DMS153 (cell line): ENCODE measurements at regions not wholly inside any gene's neighbourhood (a gene's known extent, or its start where the extent isn't known, plus 50 kb on each side); places are given as distances from the start of the nearest gene placed in this dataset.

Source experiments
- DNase-seq: peaks from one replicate; lab custom pipeline; 2025; lab: John Stamatoyannopoulos, UW

- DNase-seq = no peak
Observed at GRCh38 chr18:67380867-67381266, 135.7 kb downstream of the DSEL start.

- DNase-seq = no peak
Observed at GRCh38 chr18:67379981-67380380, 136.5 kb downstream of the DSEL start.

GRCh38 chr18:67376372-67376771, 140.1 kb downstream of the DSEL start:
- no peak for DNase-seq

DNA sequence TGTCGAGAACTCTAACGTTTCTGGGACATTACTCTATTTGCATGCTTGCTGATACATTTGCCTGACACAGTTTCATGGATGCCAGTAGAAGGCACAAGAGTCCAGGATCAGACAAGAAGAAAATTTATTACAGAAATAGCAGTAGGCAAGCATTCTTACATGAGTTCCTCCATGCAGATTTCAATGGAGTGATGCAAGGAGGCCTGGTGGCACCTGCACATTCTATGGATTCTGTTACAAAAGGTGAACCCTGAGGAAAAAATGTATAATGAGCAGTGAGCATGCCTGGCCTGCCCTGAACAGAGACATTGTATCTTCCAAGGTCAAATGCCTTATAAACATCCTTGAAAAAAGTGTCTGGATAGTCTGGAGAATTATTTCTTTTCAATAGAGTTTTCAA, 142.9 kb downstream of the DSEL start:
- DNase-seq = no peak

DNA sequence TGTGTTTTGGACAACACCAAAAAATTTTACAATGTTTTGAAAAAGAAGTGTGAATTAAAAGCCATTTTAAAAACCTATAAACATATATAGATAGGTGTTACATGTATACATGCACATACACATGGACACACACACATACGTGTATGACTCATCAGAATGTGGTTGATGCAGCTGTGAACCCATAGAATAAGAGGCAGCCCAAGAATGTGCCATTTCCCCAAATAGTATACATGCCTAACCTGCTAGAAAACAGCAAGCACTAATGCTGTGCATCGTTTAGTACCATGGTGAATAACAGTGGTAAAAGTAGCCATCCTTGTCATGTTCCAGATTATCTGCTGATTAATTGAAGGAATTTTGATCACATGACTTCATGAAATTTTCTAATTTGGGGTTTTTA, 149.0 kb downstream of the DSEL start:
- DNase-seq = no peak

GRCh38 chr18:67363694-67364093, 152.8 kb downstream of the DSEL start:
- no peak for DNase-seq

- no peak for DNase-seq
Observed at GRCh38 chr18:67362906-67363305, 153.6 kb downstream of the DSEL start.

- no peak for DNase-seq
Observed at GRCh38 chr18:67359873-67360838, 156.4 kb downstream of the DSEL start.

DNA sequence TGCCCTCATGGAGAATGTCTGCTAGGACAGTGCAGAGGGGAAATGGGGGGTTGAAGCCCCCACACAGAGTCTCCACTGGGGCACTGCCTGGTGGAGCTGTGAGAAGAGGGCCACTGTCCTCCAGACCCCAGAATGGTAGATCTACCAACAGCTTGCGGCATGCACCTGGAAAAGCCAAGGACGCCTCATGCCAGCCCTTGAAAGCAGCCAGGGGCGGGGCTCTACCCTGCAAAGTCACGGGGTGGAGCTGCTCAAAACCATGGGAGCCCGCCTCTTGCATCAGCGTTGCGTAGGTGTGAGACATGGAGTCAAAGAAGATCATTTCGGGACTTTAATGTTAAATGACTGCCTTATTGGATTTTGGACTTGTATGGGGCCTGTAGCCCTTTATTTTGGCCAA, 157.6 kb downstream of the DSEL start:
- DNase-seq = no peak

DNA sequence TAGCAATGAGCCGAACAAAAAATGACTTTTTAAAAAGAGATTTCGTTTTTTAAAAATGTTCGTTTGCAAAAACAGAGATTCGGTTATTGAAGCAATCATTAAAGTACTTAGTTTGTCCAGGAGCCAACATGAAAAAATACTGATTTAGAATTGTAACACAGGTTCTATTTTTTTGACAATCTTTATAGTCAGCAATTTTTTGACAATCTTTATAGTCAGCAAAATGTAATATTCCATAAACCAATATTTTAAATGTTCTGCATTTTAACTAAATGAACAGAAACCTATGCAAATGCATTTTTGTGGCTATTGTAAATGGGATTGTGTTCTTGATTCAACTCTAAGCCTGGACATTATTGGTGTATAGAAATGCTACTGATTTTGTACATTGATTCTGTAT, 161.8 kb downstream of the DSEL start:
- DNase-seq = no peak

DNA sequence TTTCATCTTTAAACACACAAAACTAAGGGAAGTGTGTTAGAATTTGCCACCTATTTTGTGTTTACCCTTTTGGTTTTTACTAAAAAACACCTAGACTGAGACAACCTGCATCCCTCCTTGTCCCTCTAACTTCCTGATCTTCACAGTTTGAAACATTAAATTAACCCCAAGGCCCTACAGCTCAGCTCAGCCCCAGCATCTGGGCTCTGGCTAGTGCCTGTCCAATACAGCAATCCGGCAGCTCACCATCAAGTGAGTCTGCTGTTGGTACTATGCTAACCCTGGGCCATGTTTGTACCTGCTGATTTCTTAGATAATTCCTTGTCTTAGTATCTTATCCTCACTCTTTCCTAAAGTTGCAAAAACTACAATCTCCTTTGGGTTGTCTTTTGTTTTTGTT, 162.4 kb downstream of the DSEL start:
- no peak for DNase-seq

GRCh38 chr18:67347438-67347837, 169.1 kb downstream of the DSEL start:
- no peak for DNase-seq

GRCh38 chr18:67342159-67342558, 174.4 kb downstream of the DSEL start:
- DNase-seq = no peak

DNA sequence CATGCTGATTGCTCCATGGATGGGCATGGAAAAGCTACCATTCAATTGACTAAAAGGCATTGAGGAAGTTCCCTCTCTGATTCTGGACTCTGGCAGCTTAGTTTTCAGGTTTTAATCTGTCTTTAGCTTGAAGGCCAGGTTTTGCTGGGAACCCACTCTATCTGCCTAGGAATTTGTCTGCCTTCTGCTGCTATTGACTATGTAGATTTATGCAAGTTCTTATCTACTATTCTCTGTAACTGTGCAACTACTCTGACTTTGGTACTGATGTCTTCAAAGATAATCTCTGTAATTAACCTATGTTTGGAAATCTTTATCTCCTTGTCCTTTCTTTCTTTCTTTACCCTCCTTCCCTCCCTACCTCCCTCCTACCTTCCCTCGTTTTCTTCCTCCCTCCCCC, 178.8 kb downstream of the DSEL start:
- no peak for DNase-seq

GRCh38 chr18:67331857-67332256, 184.7 kb downstream of the DSEL start:
- DNase-seq = no peak

DNA sequence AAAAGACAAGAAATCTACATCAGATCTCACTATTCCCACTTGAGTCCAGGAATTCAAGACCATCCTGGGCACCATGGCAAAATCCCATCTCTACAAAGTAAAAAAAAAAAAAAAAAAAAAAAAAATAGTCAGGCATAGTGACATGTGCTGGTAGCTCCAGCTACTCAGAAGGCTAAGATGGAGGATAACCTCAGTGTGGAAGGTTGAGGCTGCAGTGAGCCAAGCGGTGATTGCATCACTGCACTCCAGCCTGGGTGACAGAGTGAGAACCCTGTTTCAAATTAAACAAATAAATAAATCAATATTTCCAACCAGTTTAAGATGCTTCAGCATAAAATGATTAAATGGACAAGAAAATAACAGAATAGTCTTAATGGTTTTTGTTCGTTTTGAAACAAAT, 197.4 kb downstream of the DSEL start:
- no peak for DNase-seq

- DNase-seq = no peak
Observed at GRCh38 chr18:67318651-67319050, 197.9 kb downstream of the DSEL start.

GRCh38 chr18:67310826-67311225, 205.7 kb downstream of the DSEL start:
- DNase-seq = no peak

DNA sequence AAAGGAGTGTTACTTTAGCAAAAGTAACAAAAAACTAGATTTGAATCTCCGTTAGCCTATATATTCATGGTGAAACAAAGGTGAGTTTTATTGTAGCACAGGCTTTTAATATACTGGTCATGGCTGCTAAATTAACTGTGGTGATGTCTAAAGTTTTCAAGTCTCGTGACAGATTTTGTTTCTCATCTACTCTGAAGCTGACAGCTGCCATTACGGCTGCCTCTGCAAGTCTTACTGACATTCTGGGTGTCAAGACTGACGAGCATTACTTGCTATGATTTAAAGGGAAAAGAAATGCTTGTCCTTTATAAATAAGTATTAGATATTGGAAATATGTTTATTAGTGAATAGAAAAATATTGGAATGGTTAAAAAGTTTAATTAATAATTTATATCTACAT, 207.7 kb downstream of the DSEL start:
- DNase-seq = no peak

- no peak for DNase-seq
Observed at GRCh38 chr18:67305466-67305865, 211.1 kb downstream of the DSEL start.

DNA sequence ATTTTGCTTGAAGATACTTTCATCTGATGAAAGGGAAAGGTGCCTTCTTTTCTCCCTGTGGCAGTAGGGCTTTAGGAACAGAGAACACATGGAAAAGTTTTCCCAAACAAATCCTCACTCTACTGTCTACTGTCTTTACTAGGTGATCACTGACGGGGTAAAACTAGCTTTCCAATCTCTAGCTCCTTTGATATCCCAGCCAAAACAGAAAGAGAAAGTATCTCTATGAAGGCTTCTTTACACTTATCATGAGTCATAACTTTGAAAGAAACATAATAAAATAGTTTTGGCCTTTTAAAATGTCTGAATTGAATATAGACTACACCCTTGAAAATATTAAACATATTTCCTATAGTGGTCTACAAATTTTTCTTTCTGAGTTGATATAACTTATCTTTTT, 214.5 kb downstream of the DSEL start:
- no peak for DNase-seq

GRCh38 chr18:67301592-67301991, 214.9 kb downstream of the DSEL start:
- no peak for DNase-seq

- no peak for DNase-seq
Observed at GRCh38 chr18:67300498-67300897, 216.0 kb downstream of the DSEL start.

GRCh38 chr18:67292814-67293213, 223.7 kb downstream of the DSEL start:
- DNase-seq = no peak
